Activated B cell treated with CpG ODN at 0.5 μM for 24 hours (primary cell): ENCODE measurements at regions not wholly inside any gene's neighbourhood (a gene's known extent, or its start where the extent isn't known, plus 50 kb on each side); places are given as distances from the start of the nearest gene placed in this dataset.

Experiments used
- ATAC-seq: fragments of 200-7000 bp; cut with Tn5 transposase; one replicate; pipeline ENCODE4 v1.10.0; 2021; ENCODE audit warnings: low read depth, mild to moderate bottlenecking, moderate library complexity
- CTCF ChIA-PET: fragments of 350-600 bp; sonication (Branson Sonifier 250); formaldehyde crosslinking; loops from one replicate; lab custom pipeline; 2021; ENCODE audit warnings: antibody characterized with exemption; lab: Charles Lee
- POLR2A ChIA-PET: fragments of 350-600 bp; sonication (Branson Sonifier 250); formaldehyde crosslinking; loops from one replicate; lab custom pipeline; 2021; ENCODE audit warnings: antibody characterized with exemption; lab: Charles Lee
- DNase-seq: peaks from one replicate; pipeline ENCODE4 v3.0.0; 2022
- H3K27ac Mint-ChIP-seq: one replicate; pipeline ENCODE4 v1.8.0; 2020; ENCODE audit warnings: mixed read lengths
- H3K27me3 Mint-ChIP-seq: one replicate; pipeline ENCODE4 v1.8.0; 2021; ENCODE audit warnings: mixed read lengths
- H3K36me3 Mint-ChIP-seq: one replicate; pipeline ENCODE4 v1.8.0; 2021; ENCODE audit warnings: low read depth, mixed read lengths
- H3K4me1 Mint-ChIP-seq: one replicate; pipeline ENCODE4 v1.8.0; 2021; ENCODE audit warnings: mixed read lengths
- H3K4me3 Mint-ChIP-seq: one replicate; pipeline ENCODE4 v1.8.0; 2020; ENCODE audit warnings: mild to moderate bottlenecking, mixed read lengths
- H3K9me3 Mint-ChIP-seq: one replicate; pipeline ENCODE4 v1.8.0; 2020; ENCODE audit warnings: mixed read lengths
- CTCF ChIP-seq: fragments of 200-600 bp; IDR thresholded peaks from one replicate; pipeline ENCODE4 v1.8.0; 2022; ENCODE audit warnings: antibody characterized with exemption, mild to moderate bottlenecking
- intact Hi-C: fragments of 100-400 bp; cut with micrococcal nuclease; formaldehyde crosslinking; loops from one replicate; pipeline ENCODE4 v1.15.1; 2024

- TF ChIP-seq CTCF: no peak
- no peaks in the 10 kb centered on the region for H3K36me3 Mint-ChIP-seq
- H3K27ac Mint-ChIP-seq: no peak overlapping the region
- intact Hi-C loops: no loop called here
- H3K9me3 Mint-ChIP-seq: no peaks in the 10 kb centered on the region
- no peaks in the 10 kb centered on the region for H3K27me3 Mint-ChIP-seq
- ATAC-seq (no peak), DNase-seq (no peak)
- no peaks in the 10 kb centered on the region for H3K4me1 Mint-ChIP-seq
- POLR2A ChIA-PET: no interaction called here
- CTCF ChIA-PET: no interaction called here
- no peak overlapping the region for H3K4me3 Mint-ChIP-seq
These were observed 934.4 kb downstream of the MAT2B start for GRCh38 chr5:164439799-164440198.

DNA sequence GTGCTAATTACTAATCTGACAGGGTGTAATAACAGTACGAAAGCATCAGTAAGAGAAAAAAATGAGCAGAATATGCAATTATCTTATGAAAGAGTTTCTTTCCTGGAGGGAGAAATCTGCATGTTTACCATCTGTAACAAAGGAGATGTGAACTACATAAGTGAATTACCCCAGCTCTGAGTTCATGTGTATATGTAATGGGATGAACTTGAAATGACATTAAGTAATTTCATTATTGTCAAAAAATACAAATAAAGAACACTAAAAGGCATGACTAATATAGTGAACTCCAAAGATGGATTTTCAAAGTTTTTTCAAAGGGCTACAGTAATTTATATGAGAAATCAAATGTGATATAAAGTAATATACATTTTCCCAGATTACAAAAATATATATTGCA is 944.0 kb downstream of the MAT2B start:
- TF ChIP-seq CTCF: no peak
- no peaks in the 10 kb centered on the region for H3K27me3 Mint-ChIP-seq
- no peak for DNase-seq
- no peaks in the 10 kb centered on the region for H3K4me1 Mint-ChIP-seq
- ChIA-PET POLR2A (no interaction called here), CTCF (no interaction called here)
- H3K4me3 Mint-ChIP-seq: no peak overlapping the region
- intact Hi-C loops: no loop called here
- no peak overlapping the region for H3K27ac Mint-ChIP-seq
- no peaks in the 10 kb centered on the region for H3K36me3 Mint-ChIP-seq
- no peaks in the 10 kb centered on the region for H3K9me3 Mint-ChIP-seq
- ATAC-seq: no peak

- ChIA-PET CTCF (no interaction called here), POLR2A (no interaction called here)
- TF ChIP-seq CTCF: no peak
- H3K27ac Mint-ChIP-seq: no peak overlapping the region
- no peak overlapping the region for H3K4me3 Mint-ChIP-seq
- no peaks in the 10 kb centered on the region for H3K9me3 Mint-ChIP-seq
- H3K36me3 Mint-ChIP-seq: no peaks in the 10 kb centered on the region
- no peaks in the 10 kb centered on the region for H3K4me1 Mint-ChIP-seq
- H3K27me3 Mint-ChIP-seq: peaks cover 2% of the 10 kb centered on the region
- DNase-seq (no peak), ATAC-seq (no peak)
- intact Hi-C loops: no loop called here
These were observed 960.6 kb downstream of the MAT2B start for GRCh38 chr5:164466033-164466432.

DNA sequence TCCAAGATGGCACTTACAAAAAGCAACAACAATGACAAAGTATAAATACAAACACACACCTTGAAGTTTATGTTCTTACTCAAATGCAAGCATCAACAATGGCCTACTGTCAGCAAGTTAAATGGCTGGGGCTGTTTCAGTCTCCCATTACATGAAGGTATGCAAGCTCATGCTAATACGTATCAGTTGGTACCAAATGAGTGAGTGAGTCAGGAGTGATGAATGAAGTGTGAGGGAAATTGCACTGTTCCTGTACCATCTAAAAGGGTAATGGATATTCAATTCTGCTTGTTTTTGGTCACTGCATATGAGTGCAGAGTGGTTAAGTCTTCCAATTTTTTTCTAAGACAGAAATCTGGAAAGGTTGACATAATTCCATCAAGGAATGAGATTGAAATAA is 964.9 kb downstream of the MAT2B start:
- no peaks in the 10 kb centered on the region for H3K36me3 Mint-ChIP-seq
- POLR2A ChIA-PET: no interaction called here
- peaks cover 4% of the 10 kb centered on the region for H3K27me3 Mint-ChIP-seq
- H3K4me1 Mint-ChIP-seq: no peaks in the 10 kb centered on the region
- ATAC-seq (no peak), DNase-seq (no peak)
- TF ChIP-seq CTCF: no peak
- no peak overlapping the region for H3K27ac Mint-ChIP-seq
- H3K9me3 Mint-ChIP-seq: no peaks in the 10 kb centered on the region
- intact Hi-C loops: no loop called here
- no peak overlapping the region for H3K4me3 Mint-ChIP-seq
- CTCF ChIA-PET: interaction anchor here (0.7 to 1.3 kb wide), 2 partner anchors 34 to 745 kb away, joined by 3 read pairs; no protein-coding TSS in a partner anchor

- no peak for TF ChIP-seq CTCF
- no peaks in the 10 kb centered on the region for H3K4me1 Mint-ChIP-seq
- no peak overlapping the region for H3K27ac Mint-ChIP-seq
- ChIA-PET CTCF (no interaction called here), POLR2A (no interaction called here)
- H3K9me3 Mint-ChIP-seq: no peaks in the 10 kb centered on the region
- intact Hi-C loops: no loop called here
- H3K4me3 Mint-ChIP-seq: no peak overlapping the region
- H3K27me3 Mint-ChIP-seq: peaks cover 4% of the 10 kb centered on the region
- ATAC-seq: no peak
- H3K36me3 Mint-ChIP-seq: no peaks in the 10 kb centered on the region
- DNase-seq: no peak
These were observed 966.7 kb downstream of the MAT2B start for GRCh38 chr5:164472165-164472564.
